Fibroblast of the aortic adventitia (primary cell): ENCODE measurements at regions not wholly inside any gene's neighbourhood (a gene's known extent, or its start where the extent isn't known, plus 50 kb on each side); places are given as distances from the start of the nearest gene placed in this dataset.

ENCODE experiments used
- DNase-seq: peaks from one replicate; pipeline ENCODE4 v3.0.0-alpha.2; 2010; ENCODE audit warnings: low read depth
- H3K4me3 ChIP-seq: 2 replicates; pipeline ENCODE4 v1.5.1; 2011; ENCODE audit warnings: low read depth, mild to moderate bottlenecking, control low read depth, low read length, moderate library complexity
- CTCF ChIP-seq: IDR thresholded peaks from 2 replicates; pipeline ENCODE4 v1.5.1; 2011; ENCODE audit warnings: mild to moderate bottlenecking, low read length, control low read depth, inconsistent platforms; ENCODE audit not compliant: insufficient read depth

- no peak overlapping the region for H3K4me3 ChIP-seq
- no peak for TF ChIP-seq CTCF
- no peak for DNase-seq
These were observed 2038.9 kb upstream of the ADGRL3 start for GRCh38 chr4:59161249-59161648.

GRCh38 chr4:59175617-59176016 lies 2024.5 kb upstream of the ADGRL3 start:
- no peak for TF ChIP-seq CTCF
- no peak for DNase-seq
- no peak overlapping the region for H3K4me3 ChIP-seq

DNA sequence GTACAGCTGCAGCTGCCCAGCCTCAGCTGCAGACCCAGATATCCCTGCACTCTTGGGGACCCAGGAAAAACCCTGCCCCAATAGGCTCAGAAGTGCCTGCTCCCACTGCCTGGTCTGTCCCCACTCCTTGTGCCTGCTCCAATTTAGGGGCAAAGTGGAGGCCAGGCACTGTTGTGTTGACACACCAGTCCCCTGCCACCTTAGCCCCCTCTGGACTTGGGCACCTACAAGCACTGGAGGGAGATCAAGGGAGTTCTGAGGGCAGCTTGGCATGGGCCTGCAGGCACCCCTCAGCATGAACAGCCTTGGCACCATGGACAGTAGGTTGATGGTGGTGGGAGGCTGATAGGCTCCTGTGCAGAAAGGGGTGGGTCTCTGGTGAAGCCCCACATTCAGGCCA lies 2020.8 kb upstream of the ADGRL3 start:
- no peak for TF ChIP-seq CTCF
- DNase-seq = no peak
- no peak overlapping the region for H3K4me3 ChIP-seq

DNA sequence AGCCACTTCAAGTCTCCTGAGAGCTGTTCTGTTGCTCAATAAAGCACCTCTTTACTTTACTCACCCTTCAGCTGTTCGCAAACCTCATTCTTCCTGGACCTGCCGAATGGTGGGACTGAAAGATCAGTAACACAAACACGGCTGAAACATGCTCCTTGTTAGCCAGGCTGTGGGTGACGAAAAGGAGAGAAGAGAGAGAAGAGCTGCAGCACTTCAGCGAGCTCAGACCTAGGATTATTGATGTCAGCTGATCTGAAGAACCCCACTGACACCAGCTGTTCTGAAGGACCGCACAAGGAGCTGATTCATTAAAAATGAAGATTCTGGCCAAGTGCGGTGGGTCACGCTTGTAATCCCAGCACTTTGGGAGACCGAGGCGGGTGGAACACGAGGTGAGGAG lies 2020.0 kb upstream of the ADGRL3 start:
- no peak for DNase-seq
- no peak overlapping the region for H3K4me3 ChIP-seq
- no peak for TF ChIP-seq CTCF

GRCh38 chr4:59180969-59181368 lies 2019.2 kb upstream of the ADGRL3 start:
- H3K4me3 ChIP-seq = no peak overlapping the region
- no peak for DNase-seq
- no peak for TF ChIP-seq CTCF

DNA sequence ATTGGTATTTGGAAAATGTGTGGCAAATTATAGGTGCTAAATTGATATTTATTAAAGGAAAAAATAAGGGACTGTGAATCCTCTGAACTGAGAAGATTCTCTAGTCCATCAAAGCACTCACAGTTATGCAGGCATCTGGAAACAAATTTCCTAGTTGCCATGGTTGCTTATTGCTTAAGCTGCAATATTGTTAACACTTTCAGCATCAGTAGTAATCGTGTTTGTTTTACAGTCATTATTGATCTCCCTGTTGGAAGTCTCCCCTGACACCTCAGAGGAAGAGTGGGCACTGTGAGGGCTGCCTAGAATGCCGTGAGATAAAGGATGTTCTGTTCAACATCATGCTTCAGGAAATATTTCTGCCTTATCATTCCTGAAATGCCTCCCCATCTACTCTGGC lies 2004.3 kb upstream of the ADGRL3 start:
- H3K4me3 ChIP-seq = no peak overlapping the region
- TF ChIP-seq CTCF = no peak
- DNase-seq = no peak

GRCh38 chr4:59200992-59201391 lies 1999.1 kb upstream of the ADGRL3 start:
- no peak for DNase-seq
- no peak overlapping the region for H3K4me3 ChIP-seq
- no peak for TF ChIP-seq CTCF
